GM23338 (cell line): ENCODE measurements at regions not wholly inside any gene's neighbourhood (a gene's known extent, or its start where the extent isn't known, plus 50 kb on each side); places are given as distances from the start of the nearest gene placed in this dataset.

Source experiments
- ATAC-seq: fragments of 200-7000 bp; cut with Tn5 transposase; 3 replicates; pipeline ENCODE4 v1.9.1; 2020
- DNase-seq: peaks from one replicate; pipeline ENCODE4 v3.0.0-alpha.2; 2015; ENCODE audit warnings: low spot score
- H2AFZ ChIP-seq: fragments of 200-600 bp; sonication (generic); 2 replicates; pipeline ENCODE4 v1.8.0; 2016; ENCODE audit warnings: antibody characterized with exemption, mild to moderate bottlenecking, moderate library complexity
- H3F3A ChIP-seq: fragments of 200-600 bp; sonication (generic); replicated peaks from 2 replicates; pipeline ENCODE4 v1.8.0; 2017; ENCODE audit warnings: antibody characterized with exemption, mixed run types, low read depth
- H3K27ac ChIP-seq: fragments of 200-600 bp; sonication (generic); 2 replicates; pipeline ENCODE4 v1.6.1; 2016; ENCODE audit warnings: low read depth
- H3K27me3 ChIP-seq: fragments of 200-600 bp; sonication (generic); 2 replicates; pipeline ENCODE4 v1.8.0; 2016; ENCODE audit warnings: mild to moderate bottlenecking, mixed run types, moderate library complexity; ENCODE audit not compliant: insufficient read depth
- H3K36me3 ChIP-seq: fragments of 200-600 bp; sonication (generic); 2 replicates; pipeline ENCODE4 v1.8.0; 2016; ENCODE audit warnings: mild to moderate bottlenecking; ENCODE audit not compliant: insufficient read depth
- H3K4me1 ChIP-seq: fragments of 200-600 bp; sonication (generic); 2 replicates; pipeline ENCODE4 v1.8.0; 2016; ENCODE audit warnings: mild to moderate bottlenecking, moderate library complexity; ENCODE audit not compliant: insufficient read depth
- H3K4me2 ChIP-seq: fragments of 200-600 bp; sonication (generic); 2 replicates; pipeline ENCODE4 v1.7.1; 2017; ENCODE audit warnings: mixed run types
- H3K4me3 ChIP-seq: fragments of 200-600 bp; sonication (generic); 2 replicates; pipeline ENCODE4 v1.6.1; 2016; ENCODE audit warnings: mixed run types
- H3K79me2 ChIP-seq: fragments of 200-600 bp; sonication (generic); replicated peaks from 2 replicates; pipeline ENCODE4 v1.8.0; 2017; ENCODE audit warnings: mild to moderate bottlenecking; ENCODE audit not compliant: insufficient read depth
- H3K9me2 ChIP-seq: fragments of 200-600 bp; sonication (generic); 2 replicates; pipeline ENCODE4 v1.8.0; 2017; ENCODE audit not compliant: insufficient read depth
- H4K20me1 ChIP-seq: fragments of 200-600 bp; sonication (generic); replicated peaks from 2 replicates; pipeline ENCODE4 v1.8.0; 2017; ENCODE audit warnings: mild to moderate bottlenecking; ENCODE audit not compliant: insufficient read depth
- H3K27ac Mint-ChIP-seq: 2 replicates; pipeline ENCODE4 v1.8.0; 2020; ENCODE audit warnings: inconsistent platforms, mild to moderate bottlenecking, moderate library complexity, mixed read lengths
- H3K27me3 Mint-ChIP-seq: 3 replicates; pipeline ENCODE4 v1.8.0; 2022; ENCODE audit warnings: low read depth, mild to moderate bottlenecking, moderate library complexity, mixed read lengths, inconsistent platforms; ENCODE audit not compliant: insufficient read depth, poor library complexity
- H3K36me3 Mint-ChIP-seq: 3 replicates; pipeline ENCODE4 v1.8.0; 2021; ENCODE audit warnings: low read depth, mild to moderate bottlenecking, inconsistent platforms, moderate library complexity, mixed read lengths
- H3K4me1 Mint-ChIP-seq: 3 replicates; pipeline ENCODE4 v1.8.0; 2020; ENCODE audit warnings: mild to moderate bottlenecking, inconsistent platforms, mixed read lengths
- H3K4me3 Mint-ChIP-seq: 3 replicates; pipeline ENCODE4 v1.8.0; 2021; ENCODE audit warnings: moderate library complexity, mild to moderate bottlenecking, inconsistent platforms, mixed read lengths
- H3K9me3 Mint-ChIP-seq: 3 replicates; pipeline ENCODE4 v1.8.0; 2020; ENCODE audit warnings: moderate library complexity, mild to moderate bottlenecking, inconsistent platforms, mixed read lengths
- EZH2 ChIP-seq: fragments of 200-600 bp; sonication (generic); IDR thresholded peaks from one replicate; pipeline ENCODE4 v1.8.0; 2017; ENCODE audit warnings: antibody characterized with exemption, mild to moderate bottlenecking, low read depth; ENCODE audit not compliant: unreplicated experiment
- NANOG ChIP-seq: IDR thresholded peaks from 2 replicates; pipeline ENCODE4 v1.6.1; 2016; ENCODE audit warnings: antibody characterized with exemption, borderline replicate concordance
- POLR2AphosphoS5 ChIP-seq: IDR thresholded peaks from 2 replicates; pipeline ENCODE4 v1.6.1; 2016; ENCODE audit warnings: antibody characterized with exemption, low read depth
- STAT1 ChIP-seq: IDR thresholded peaks from one replicate; pipeline ENCODE4 v1.6.1; 2016; ENCODE audit warnings: antibody characterized with exemption; ENCODE audit not compliant: unreplicated experiment
- ZNF114 ChIP-seq: fragments of 250-450 bp; sonication (Bioruptor Pico); IDR thresholded peaks from 2 replicates; pipeline ENCODE4 v1.5.0; 2020; ENCODE audit warnings: mild to moderate bottlenecking, moderate library complexity
- ZNF331 ChIP-seq: fragments of 250-450 bp; sonication (Bioruptor Pico); IDR thresholded peaks from 2 replicates; pipeline ENCODE4 v1.5.0; 2020; ENCODE audit warnings: low read depth, mild to moderate bottlenecking, moderate library complexity
- TF ChIP-seq, protein P1 (sequence below): fragments of 250-450 bp; sonication (Bioruptor Pico); IDR thresholded peaks from 2 replicates; pipeline ENCODE4 v1.5.0; 2020; ENCODE audit warnings: mild to moderate bottlenecking, moderate library complexity
- TF ChIP-seq, protein P2 (sequence below): IDR thresholded peaks from one replicate; pipeline ENCODE4 v1.6.1; 2018; ENCODE audit warnings: antibody characterized with exemption; ENCODE audit not compliant: unreplicated experiment
- TF ChIP-seq, protein P3 (sequence below): IDR thresholded peaks from 2 replicates; pipeline ENCODE4 v1.6.1; 2016; ENCODE audit warnings: antibody characterized with exemption

DNA sequence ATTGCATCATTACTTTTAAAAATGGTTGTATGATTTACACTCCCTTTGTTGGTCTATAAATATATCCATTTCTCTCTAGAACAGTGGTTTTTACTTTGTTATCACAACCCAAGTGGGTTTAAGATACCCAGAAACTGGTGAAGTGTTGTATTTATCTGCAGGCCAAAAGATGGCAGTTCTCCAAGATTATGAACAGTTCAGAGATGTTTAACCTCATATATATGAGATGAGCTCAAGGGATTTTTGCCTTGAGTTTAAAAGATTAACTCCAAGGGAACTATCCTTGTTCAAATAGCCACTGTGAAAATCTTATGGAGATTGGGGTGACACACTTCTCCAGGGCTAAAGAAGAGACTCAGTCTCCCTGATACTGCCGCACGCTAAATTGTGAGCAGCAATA lies 572.6 kb downstream of the TLE4 start (continued):
- no peak for TF ChIP-seq ZNF331 (CRISPR knock-in tag)

DNA sequence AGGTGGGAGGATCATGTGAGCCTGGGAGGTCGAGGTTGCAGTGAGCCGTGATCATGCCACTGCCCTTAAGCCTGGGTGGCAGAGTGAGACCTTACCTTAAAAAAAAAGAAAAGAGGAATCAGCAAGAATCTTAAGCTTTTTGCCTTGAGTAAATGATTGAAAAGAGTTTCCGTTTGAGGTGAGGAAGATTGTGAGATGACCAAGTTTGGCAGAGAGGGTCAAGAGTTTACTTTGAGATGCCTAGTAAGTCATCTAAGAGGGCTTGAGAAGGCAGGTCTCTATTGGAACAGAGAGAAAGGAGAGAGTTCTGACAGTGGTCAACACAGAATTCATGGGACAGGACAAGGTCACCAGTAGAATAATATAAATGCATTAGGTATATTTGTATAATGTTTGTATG lies 572.1 kb downstream of the TLE4 start:
- H3K27me3 Mint-ChIP-seq = peaks cover 2% of the 10 kb centered on the region

More for the DNA sequence above, 572.1 kb downstream of the TLE4 start:
- Mint-ChIP-seq H3K4me3 (no peak overlapping the region), H3K36me3 (peaks cover 2% of the 10 kb centered on the region; the same call in 1 of the 3 replicates), H3K27ac (no peak overlapping the region), H3K9me3 (peaks cover 2% of the 10 kb centered on the region), H3K4me1 (peaks cover 7% of the 10 kb centered on the region)
- no peak for DNase-seq
- Histone ChIP-seq H3K4me3 (no peak overlapping the region), H4K20me1 (no peaks in the 10 kb centered on the region), H3K4me2 (no peak overlapping the region), H3K79me2 (no peaks in the 10 kb centered on the region), H3K27ac (no peak overlapping the region), H3F3A (no peaks in the 10 kb centered on the region), H3K4me1 (0 out of 2 replicates have a peak, but pooled peaks cover 5% of the 10 kb centered on the region), H3K9me2 (no peaks in the 10 kb centered on the region), H2AFZ (no peak overlapping the region), H3K27me3 (no peaks in the 10 kb centered on the region), H3K36me3 (no peaks in the 10 kb centered on the region)
- TF ChIP-seq NANOG (no peak), EZH2 (no peak), ZNF331 (CRISPR knock-in tag) (no peak), ZNF114 (no peak), STAT1 (no peak), POLR2AphosphoS5 (no peak)
- TF ChIP-seq, protein P1, sequence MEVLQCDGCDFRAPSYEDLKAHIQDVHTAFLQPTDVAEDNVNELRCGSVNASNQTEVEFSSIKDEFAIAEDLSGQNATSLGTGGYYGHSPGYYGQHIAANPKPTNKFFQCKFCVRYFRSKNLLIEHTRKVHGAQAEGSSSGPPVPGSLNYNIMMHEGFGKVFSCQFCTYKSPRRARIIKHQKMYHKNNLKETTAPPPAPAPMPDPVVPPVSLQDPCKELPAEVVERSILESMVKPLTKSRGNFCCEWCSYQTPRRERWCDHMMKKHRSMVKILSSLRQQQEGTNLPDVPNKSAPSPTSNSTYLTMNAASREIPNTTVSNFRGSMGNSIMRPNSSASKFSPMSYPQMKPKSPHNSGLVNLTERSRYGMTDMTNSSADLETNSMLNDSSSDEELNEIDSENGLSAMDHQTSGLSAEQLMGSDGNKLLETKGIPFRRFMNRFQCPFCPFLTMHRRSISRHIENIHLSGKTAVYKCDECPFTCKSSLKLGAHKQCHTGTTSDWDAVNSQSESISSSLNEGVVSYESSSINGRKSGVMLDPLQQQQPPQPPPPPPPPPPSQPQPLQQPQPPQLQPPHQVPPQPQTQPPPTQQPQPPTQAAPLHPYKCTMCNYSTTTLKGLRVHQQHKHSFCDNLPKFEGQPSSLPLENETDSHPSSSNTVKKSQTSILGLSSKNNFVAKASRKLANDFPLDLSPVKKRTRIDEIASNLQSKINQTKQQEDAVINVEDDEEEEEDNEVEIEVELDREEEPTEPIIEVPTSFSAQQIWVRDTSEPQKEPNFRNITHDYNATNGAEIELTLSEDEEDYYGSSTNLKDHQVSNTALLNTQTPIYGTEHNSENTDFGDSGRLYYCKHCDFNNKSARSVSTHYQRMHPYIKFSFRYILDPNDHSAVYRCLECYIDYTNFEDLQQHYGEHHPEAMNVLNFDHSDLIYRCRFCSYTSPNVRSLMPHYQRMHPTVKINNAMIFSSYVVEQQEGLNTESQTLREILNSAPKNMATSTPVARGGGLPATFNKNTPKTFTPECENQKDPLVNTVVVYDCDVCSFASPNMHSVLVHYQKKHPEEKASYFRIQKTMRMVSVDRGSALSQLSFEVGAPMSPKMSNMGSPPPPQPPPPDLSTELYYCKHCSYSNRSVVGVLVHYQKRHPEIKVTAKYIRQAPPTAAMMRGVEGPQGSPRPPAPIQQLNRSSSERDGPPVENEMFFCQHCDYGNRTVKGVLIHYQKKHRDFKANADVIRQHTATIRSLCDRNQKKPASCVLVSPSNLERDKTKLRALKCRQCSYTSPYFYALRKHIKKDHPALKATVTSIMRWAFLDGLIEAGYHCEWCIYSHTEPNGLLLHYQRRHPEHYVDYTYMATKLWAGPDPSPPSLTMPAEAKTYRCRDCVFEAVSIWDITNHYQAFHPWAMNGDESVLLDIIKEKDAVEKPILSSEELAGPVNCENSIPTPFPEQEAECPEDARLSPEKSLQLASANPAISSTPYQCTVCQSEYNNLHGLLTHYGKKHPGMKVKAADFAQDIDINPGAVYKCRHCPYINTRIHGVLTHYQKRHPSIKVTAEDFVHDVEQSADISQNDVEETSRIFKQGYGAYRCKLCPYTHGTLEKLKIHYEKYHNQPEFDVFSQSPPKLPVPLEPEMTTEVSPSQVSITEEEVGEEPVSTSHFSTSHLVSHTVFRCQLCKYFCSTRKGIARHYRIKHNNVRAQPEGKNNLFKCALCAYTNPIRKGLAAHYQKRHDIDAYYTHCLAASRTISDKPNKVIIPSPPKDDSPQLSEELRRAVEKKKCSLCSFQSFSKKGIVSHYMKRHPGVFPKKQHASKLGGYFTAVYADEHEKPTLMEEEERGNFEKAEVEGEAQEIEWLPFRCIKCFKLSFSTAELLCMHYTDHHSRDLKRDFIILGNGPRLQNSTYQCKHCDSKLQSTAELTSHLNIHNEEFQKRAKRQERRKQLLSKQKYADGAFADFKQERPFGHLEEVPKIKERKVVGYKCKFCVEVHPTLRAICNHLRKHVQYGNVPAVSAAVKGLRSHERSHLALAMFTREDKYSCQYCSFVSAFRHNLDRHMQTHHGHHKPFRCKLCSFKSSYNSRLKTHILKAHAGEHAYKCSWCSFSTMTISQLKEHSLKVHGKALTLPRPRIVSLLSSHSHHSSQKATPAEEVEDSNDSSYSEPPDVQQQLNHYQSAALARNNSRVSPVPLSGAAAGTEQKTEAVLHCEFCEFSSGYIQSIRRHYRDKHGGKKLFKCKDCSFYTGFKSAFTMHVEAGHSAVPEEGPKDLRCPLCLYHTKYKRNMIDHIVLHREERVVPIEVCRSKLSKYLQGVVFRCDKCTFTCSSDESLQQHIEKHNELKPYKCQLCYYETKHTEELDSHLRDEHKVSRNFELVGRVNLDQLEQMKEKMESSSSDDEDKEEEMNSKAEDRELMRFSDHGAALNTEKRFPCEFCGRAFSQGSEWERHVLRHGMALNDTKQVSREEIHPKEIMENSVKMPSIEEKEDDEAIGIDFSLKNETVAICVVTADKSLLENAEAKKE (CRISPR knock-in tag) = no peak
- TF ChIP-seq, protein P2, sequence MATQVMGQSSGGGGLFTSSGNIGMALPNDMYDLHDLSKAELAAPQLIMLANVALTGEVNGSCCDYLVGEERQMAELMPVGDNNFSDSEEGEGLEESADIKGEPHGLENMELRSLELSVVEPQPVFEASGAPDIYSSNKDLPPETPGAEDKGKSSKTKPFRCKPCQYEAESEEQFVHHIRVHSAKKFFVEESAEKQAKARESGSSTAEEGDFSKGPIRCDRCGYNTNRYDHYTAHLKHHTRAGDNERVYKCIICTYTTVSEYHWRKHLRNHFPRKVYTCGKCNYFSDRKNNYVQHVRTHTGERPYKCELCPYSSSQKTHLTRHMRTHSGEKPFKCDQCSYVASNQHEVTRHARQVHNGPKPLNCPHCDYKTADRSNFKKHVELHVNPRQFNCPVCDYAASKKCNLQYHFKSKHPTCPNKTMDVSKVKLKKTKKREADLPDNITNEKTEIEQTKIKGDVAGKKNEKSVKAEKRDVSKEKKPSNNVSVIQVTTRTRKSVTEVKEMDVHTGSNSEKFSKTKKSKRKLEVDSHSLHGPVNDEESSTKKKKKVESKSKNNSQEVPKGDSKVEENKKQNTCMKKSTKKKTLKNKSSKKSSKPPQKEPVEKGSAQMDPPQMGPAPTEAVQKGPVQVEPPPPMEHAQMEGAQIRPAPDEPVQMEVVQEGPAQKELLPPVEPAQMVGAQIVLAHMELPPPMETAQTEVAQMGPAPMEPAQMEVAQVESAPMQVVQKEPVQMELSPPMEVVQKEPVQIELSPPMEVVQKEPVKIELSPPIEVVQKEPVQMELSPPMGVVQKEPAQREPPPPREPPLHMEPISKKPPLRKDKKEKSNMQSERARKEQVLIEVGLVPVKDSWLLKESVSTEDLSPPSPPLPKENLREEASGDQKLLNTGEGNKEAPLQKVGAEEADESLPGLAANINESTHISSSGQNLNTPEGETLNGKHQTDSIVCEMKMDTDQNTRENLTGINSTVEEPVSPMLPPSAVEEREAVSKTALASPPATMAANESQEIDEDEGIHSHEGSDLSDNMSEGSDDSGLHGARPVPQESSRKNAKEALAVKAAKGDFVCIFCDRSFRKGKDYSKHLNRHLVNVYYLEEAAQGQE = no peak
- TF ChIP-seq, protein P3, sequence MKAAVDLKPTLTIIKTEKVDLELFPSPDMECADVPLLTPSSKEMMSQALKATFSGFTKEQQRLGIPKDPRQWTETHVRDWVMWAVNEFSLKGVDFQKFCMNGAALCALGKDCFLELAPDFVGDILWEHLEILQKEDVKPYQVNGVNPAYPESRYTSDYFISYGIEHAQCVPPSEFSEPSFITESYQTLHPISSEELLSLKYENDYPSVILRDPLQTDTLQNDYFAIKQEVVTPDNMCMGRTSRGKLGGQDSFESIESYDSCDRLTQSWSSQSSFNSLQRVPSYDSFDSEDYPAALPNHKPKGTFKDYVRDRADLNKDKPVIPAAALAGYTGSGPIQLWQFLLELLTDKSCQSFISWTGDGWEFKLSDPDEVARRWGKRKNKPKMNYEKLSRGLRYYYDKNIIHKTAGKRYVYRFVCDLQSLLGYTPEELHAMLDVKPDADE = no peak
- ATAC-seq = no peak
